GM12892 (cell line): ENCODE measurements at regions not wholly inside any gene's neighbourhood (a gene's known extent, or its start where the extent isn't known, plus 50 kb on each side); places are given as distances from the start of the nearest gene placed in this dataset.

Experiments used
- POLR2A ChIP-seq: IDR thresholded peaks from 2 replicates; pipeline ENCODE4 v1.6.1; 2011; ENCODE audit warnings: low read depth, low read length, control low read depth
- POLR2AphosphoS5 ChIP-seq: IDR thresholded peaks from 2 replicates; pipeline ENCODE4 v1.6.1; 2011; ENCODE audit warnings: low read depth, low read length, control low read depth

DNA sequence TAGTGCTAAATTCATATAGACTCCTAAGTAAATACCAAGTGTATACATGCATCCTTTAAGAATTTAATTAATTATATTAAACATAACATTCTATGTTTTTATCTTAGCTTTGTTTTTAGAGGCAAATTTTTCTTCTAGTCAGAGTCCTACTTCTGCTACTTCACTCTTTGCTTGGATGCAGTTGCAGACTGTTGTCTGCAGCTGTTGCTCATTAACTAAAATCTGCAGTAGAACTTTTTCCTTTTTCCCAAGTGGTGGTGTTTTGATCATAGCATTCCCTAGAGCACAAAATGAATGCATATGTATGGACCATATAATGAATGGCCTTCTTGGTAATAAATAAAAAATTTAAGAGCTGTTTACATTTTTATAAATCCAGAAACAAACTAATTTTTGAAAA, 198.3 kb downstream of the CASP12 start:
- TF ChIP-seq POLR2A = no peak
- TF ChIP-seq POLR2AphosphoS5 = no peak
